Heart right ventricle (tissue), 16 donors: ENCODE measurements at regions not wholly inside any gene's neighbourhood (a gene's known extent, or its start where the extent isn't known, plus 50 kb on each side); places are given as distances from the start of the nearest gene placed in this dataset.

ENCODE experiments used
- ATAC-seq, 8 donors: fragments of 200-7000 bp; cut with Tn5 transposase; one replicate each; pipeline ENCODE4 v1.9.1; 2020; ENCODE audit warnings: mild to moderate bottlenecking in 8 of 8, moderate library complexity in 8 of 8, moderate number of reproducible peaks in 1 of 8
- DNase-seq, 2 donors: peaks; one replicate each; pipeline ENCODE4 v3.0.0-alpha.2; 2020
- H3K27ac ChIP-seq, 10 donors: fragments of 200-600 bp; sonication (generic) in 2 of 10; one replicate each; pipeline versions ENCODE4 v1.5.0 to v1.8.0; 2020 to 2022; ENCODE audit warnings: mild to moderate bottlenecking in 3 of 10
- H3K27me3 ChIP-seq, 7 donors: fragments of 200-600 bp; one replicate each; pipeline ENCODE4 v1.8.0; 2021 to 2022; ENCODE audit warnings: mild to moderate bottlenecking in 2 of 7
- H3K36me3 ChIP-seq, 9 donors: fragments of 200-600 bp; sonication (generic) in 1 of 9; one replicate each; pipeline versions ENCODE4 v1.5.0 to v1.8.0; 2020 to 2022; ENCODE audit warnings: mild to moderate bottlenecking in 2 of 9
- H3K4me1 ChIP-seq, 9 donors: fragments of 200-600 bp; sonication (generic) in 1 of 9; one replicate each; pipeline versions ENCODE4 v1.5.0 to v1.8.0; 2020 to 2022; ENCODE audit warnings: mild to moderate bottlenecking in 4 of 9
- H3K4me3 ChIP-seq, 10 donors: fragments of 200-600 bp; sonication (generic) in 2 of 10; one replicate each; pipeline versions ENCODE4 v1.5.0 to v1.8.0; 2020 to 2022; ENCODE audit warnings: mild to moderate bottlenecking in 7 of 10, moderate library complexity in 2 of 10
- H3K9me3 ChIP-seq, 11 donors: fragments of 200-600 bp in 10 of 11; sonication (generic) in 2 of 11; one replicate each; pipeline versions ENCODE4 v1.5.0 to v1.8.0; 2013 to 2022; ENCODE audit warnings: mild to moderate bottlenecking in 2 of 11, control low read depth in 1 of 11, moderate library complexity in 1 of 11
- WGBS, 2 donors: extraction: QIAGEN DNeasy Blood & Tissue Kit; methylation state at CpG; one replicate each; pipeline ENCODE4 v1.1.7; 2013; ENCODE audit warnings: inconsistent platforms in 1 of 2; 5-methylcytosine and 5-hydroxymethylcytosine counted together
- intact Hi-C, 10 donors: fragments of 100-400 bp; cut with DNase I; formaldehyde crosslinking; loops; one replicate each; pipeline versions ENCODE4 v1.11.1 to v1.14.2; 2022
- TF ChIP-seq, protein P1 (sequence below), 9 donors: fragments of 200-600 bp; sonication (generic) in 2 of 9; IDR thresholded peaks; one replicate each; pipeline versions ENCODE4 v1.5.0 to v1.8.0; 2021 to 2022; ENCODE audit warnings: antibody characterized with exemption in 9 of 9, mild to moderate bottlenecking in 5 of 9, moderate library complexity in 1 of 9
- donor health status: Arrhythmogenic right ventricular cardiomyopathy.
- donor health status: ischemic (EF 13 %, LVEDD 7.1; RV severe dilation, severe dysfunction).
- donor health status: healthy with polysubstance abuse.
- donor health status: DM: no; HTN: yes; CAD: no.
- donor health status: DM: no; HTN: no; CAD: no.
- donor health status: ischemic (EF 25% LVEDD 6.9; RV normal size, moderate dysfunction).
- donor health status: ischemic (EF 25% LVEDD 5.7; RV mildly dilated, moderate dysfunction).
- donor health status: healthy.
- donor health status: DM: yes; HTN: yes; CAD: no.
- donor health status: Ischemic cardiomyopathy.
- donor health status: ischemic (EF 35%, LVEDD 5.7; RV mildly dilated, moderate dysfunction).
- donor health status: nonischemic (EF 11% LVEDD 7.7; RV severe dilation, severe dysfunction).
- donor health status: DM: yes; HTN: yes; CAD: no.
- donor health status: PGD.
- donor health status: ischemic (EF 29% LVEDD 5.4; RV normal size, mild dysfunction).
- donor health status: nonischemic (EF 23%, LVEDD 6.1; RV moderate dilation, normal function).

DNA sequence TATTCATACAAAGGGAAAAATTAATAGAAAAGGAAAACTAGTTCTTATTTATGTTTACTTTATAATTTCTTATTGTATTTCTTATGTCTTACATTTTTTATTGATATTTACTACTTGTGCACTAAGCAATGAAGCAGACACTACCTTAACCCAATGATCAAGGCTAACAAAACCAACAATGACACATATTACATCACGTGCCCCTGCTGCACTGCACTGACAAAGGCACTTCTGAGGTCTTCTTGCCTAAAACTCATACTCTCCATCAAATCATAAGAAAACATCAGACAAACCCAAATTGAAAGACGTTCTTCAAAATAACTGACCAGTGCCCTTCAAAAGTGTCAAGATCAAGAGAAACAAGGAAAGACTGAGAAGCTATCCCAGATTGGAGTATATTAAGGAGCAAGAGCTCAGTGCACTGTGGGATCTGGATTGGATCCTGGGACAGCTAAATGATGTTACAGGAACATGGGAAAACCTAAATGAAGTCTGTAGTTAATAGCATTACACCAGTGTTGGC is 230.9 kb downstream of the AUH start:
- TF ChIP-seq, protein P1, sequence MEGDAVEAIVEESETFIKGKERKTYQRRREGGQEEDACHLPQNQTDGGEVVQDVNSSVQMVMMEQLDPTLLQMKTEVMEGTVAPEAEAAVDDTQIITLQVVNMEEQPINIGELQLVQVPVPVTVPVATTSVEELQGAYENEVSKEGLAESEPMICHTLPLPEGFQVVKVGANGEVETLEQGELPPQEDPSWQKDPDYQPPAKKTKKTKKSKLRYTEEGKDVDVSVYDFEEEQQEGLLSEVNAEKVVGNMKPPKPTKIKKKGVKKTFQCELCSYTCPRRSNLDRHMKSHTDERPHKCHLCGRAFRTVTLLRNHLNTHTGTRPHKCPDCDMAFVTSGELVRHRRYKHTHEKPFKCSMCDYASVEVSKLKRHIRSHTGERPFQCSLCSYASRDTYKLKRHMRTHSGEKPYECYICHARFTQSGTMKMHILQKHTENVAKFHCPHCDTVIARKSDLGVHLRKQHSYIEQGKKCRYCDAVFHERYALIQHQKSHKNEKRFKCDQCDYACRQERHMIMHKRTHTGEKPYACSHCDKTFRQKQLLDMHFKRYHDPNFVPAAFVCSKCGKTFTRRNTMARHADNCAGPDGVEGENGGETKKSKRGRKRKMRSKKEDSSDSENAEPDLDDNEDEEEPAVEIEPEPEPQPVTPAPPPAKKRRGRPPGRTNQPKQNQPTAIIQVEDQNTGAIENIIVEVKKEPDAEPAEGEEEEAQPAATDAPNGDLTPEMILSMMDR (IDR thresholded peaks at IDR 0.05) = no peak
- no peak for DNase-seq

DNA sequence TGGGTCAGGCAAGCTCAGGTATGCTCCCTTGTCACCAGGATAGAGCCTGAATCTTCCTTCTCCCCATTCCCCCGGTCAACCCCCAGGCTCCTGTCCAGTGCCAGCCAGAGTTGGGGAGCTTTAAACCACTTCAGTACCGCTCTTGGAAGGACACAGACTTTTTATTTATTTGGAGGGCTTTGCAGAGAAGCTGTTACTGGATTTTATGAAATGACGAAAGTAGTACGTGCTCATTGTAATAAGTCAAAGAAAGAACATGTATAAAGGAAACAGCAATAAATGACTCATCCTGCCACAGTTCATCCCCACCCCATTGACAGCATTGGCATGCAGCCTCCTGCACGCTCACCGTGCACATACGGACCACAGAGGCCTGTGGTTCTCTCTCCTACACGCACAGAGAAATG is 230.3 kb downstream of the AUH start:
- Histone ChIP-seq H3K9me3 (no peaks in the 10 kb centered on the region), H3K27ac (peak overlapping the region in 1 of 10 donors; percentile 18), H3K27me3 (no peaks in the 10 kb centered on the region), H3K36me3 (no peaks in the 10 kb centered on the region), H3K4me3 (no peak overlapping the region), H3K4me1 (peaks cover 0 to 11% (median 0%) of the 10 kb centered on the region in 9 donors)
- ATAC-seq (peak in 4 of 8 donors; percentile 29 to 70 (median 57)), DNase-seq (no peak)
- WGBS, 2 donors = 67 to 74% methylated on average over 8 of the region's 8 CpGs
- TF ChIP-seq, protein P1 (IDR thresholded peaks at IDR 0.05) = no peak
- intact Hi-C loops = no loop called here

More for the DNA sequence above, 230.9 kb downstream of the AUH start:
- no peaks in the 10 kb centered on the region for H3K36me3 ChIP-seq
- no peaks in the 10 kb centered on the region for H3K9me3 ChIP-seq
- no peak for ATAC-seq
- 81 to 88% methylated on average over 2 of the region's 2 CpGs for WGBS, 2 donors
- peaks cover 0 to 11% (median 0%) of the 10 kb centered on the region in 9 donors for H3K4me1 ChIP-seq
- intact Hi-C loops = no loop called here
- H3K27ac ChIP-seq = peak overlapping the region in 1 of 10 donors; percentile 18
- no peak overlapping the region for H3K4me3 ChIP-seq
- H3K27me3 ChIP-seq = no peaks in the 10 kb centered on the region

DNA sequence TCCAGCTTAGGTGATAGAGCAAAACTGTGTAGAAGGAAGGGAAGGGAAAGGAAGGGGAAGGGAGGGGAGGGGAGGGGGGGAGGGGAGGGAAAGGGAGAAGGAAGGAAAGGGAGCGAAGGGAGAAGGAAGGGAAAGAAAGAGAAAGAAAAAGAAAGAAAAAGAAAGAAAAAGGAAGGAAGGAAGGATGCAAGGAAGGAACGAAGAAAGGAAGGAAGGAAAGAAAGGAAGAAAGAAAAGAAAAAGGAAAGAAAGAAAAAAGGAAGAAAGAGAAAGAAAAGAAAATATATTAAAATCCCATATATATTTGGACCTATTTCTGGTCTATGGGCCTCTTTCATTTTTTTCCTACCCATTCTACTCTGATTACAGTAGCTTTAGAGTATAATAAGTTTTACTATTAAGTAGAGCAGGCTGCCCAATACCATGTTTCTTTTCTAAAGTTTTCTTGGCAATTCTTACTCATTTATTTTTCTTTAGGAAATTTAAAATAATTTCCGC is 229.1 kb downstream of the AUH start:
- H3K27ac ChIP-seq = no peak overlapping the region
- no peak for ATAC-seq
- H3K9me3 ChIP-seq = no peaks in the 10 kb centered on the region
- TF ChIP-seq, protein P1 (IDR thresholded peaks at IDR 0.05) = no peak
- intact Hi-C loops = no loop called here
- no peak for DNase-seq
- peaks cover 0 to 11% (median 0%) of the 10 kb centered on the region in 9 donors for H3K4me1 ChIP-seq
- H3K27me3 ChIP-seq = no peaks in the 10 kb centered on the region
- H3K36me3 ChIP-seq = no peaks in the 10 kb centered on the region
- no peak overlapping the region for H3K4me3 ChIP-seq
- WGBS, 2 donors = 88 to 91% methylated on average over 3 of the region's 3 CpGs

DNA sequence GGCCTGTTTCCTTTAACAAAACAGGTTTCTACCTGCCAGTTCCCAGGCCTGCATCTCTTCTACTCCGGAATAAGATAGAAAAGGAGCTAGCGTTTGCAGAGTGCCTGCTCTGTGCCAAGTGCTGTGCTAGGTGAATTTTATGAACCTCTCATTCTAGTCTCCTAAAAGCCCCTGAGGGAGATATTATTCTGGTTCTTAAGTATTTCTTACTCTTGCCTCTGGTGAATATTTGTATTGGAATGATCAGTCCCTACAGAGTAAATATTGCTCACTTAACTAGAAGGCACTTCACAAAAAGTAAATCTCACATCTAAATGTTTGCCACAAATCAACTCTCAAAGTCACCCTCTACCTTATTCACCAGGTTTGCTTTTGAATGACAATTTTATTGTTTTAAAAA is 227.1 kb downstream of the AUH start:
- Histone ChIP-seq H3K27ac (no peak overlapping the region), H3K4me1 (peaks cover 0 to 11% (median 0%) of the 10 kb centered on the region in 9 donors), H3K36me3 (no peaks in the 10 kb centered on the region), H3K27me3 (no peaks in the 10 kb centered on the region), H3K4me3 (no peak overlapping the region), H3K9me3 (no peaks in the 10 kb centered on the region)
- intact Hi-C loops = no loop called here
- ATAC-seq (no peak), DNase-seq (no peak)
- TF ChIP-seq, protein P1 (IDR thresholded peaks at IDR 0.05) = no peak
- whole genome bisulfite sequencing, 2 donors = 85 to 88% methylated on average over 2 of the region's 2 CpGs
